ENCODE measurements at regions not wholly inside any gene's neighbourhood (a gene's known extent, or its start where the extent isn't known, plus 50 kb on each side); places are given as distances from the start of the nearest gene placed in this dataset.
"Not testable (repeated sequence)": the region's sequence is repeated elsewhere in the genome, so short reads cannot be mapped to it uniquely, and the experiment has no call there.

GRCh38 chr11:38672445-38672844 lies 2074.4 kb upstream of the RAG2 start:
- in situ Hi-C loops (cut with MboI; ENCODE audit: low pct_unique_long_range_greater_than_20kb, low sequenced_read_pairs, unreplicated experiment) = no loop called here
- no peak for TF ChIP-seq CTCF (IDR thresholded peaks at IDR 0.05; ENCODE audit: extremely low read depth, insufficient read depth, missing control alignments)
- no peak for DNase-seq (ENCODE audit: low spot score)

- no peak for TF ChIP-seq CTCF (IDR thresholded peaks at IDR 0.05; ENCODE audit: extremely low read depth, insufficient read depth, missing control alignments)
- in situ Hi-C loops (cut with MboI; ENCODE audit: low pct_unique_long_range_greater_than_20kb, low sequenced_read_pairs, unreplicated experiment) = no loop called here
- no peak for DNase-seq (ENCODE audit: low spot score)
These were observed 2069.3 kb upstream of the RAG2 start for GRCh38 chr11:38667359-38667758.

- in situ Hi-C loops (cut with MboI; ENCODE audit: low pct_unique_long_range_greater_than_20kb, low sequenced_read_pairs, unreplicated experiment) = no loop called here
- TF ChIP-seq CTCF (IDR thresholded peaks at IDR 0.05; ENCODE audit: extremely low read depth, insufficient read depth, missing control alignments) = no peak
- DNase-seq (ENCODE audit: low spot score) = no peak
These were observed 2050.6 kb upstream of the RAG2 start for GRCh38 chr11:38648604-38649003.

- no peak for DNase-seq (ENCODE audit: low spot score)
These were observed 2048.3 kb upstream of the RAG2 start for GRCh38 chr11:38646382-38646781.

GRCh38 chr11:38640854-38641253 lies 2042.8 kb upstream of the RAG2 start:
- no peak for DNase-seq (ENCODE audit: low spot score)
- TF ChIP-seq CTCF (IDR thresholded peaks at IDR 0.05; ENCODE audit: extremely low read depth, insufficient read depth, missing control alignments) = no peak
- in situ Hi-C loops (cut with MboI; ENCODE audit: low pct_unique_long_range_greater_than_20kb, low sequenced_read_pairs, unreplicated experiment) = no loop called here

More at GRCh38 chr11:38646382-38646781, 2048.3 kb upstream of the RAG2 start:
- no peak for TF ChIP-seq CTCF (IDR thresholded peaks at IDR 0.05; ENCODE audit: extremely low read depth, insufficient read depth, missing control alignments)
- in situ Hi-C loops (cut with MboI; ENCODE audit: low pct_unique_long_range_greater_than_20kb, low sequenced_read_pairs, unreplicated experiment) = no loop called here

GRCh38 chr11:38612701-38613100 lies 2014.7 kb upstream of the RAG2 start:
- TF ChIP-seq CTCF (IDR thresholded peaks at IDR 0.05; ENCODE audit: extremely low read depth, insufficient read depth, missing control alignments) = no peak
- in situ Hi-C loops (cut with MboI; ENCODE audit: low pct_unique_long_range_greater_than_20kb, low sequenced_read_pairs, unreplicated experiment) = no loop called here
- DNase-seq (ENCODE audit: low spot score) = no peak

- DNase-seq (ENCODE audit: low spot score); in situ Hi-C loops (cut with MboI; ENCODE audit: low pct_unique_long_range_greater_than_20kb, low sequenced_read_pairs, unreplicated experiment): not testable (repeated sequence)
These were observed 2003.3 kb upstream of the RAG2 start for GRCh38 chr11:38601371-38601770.
